Keratinocyte (primary cell): ENCODE measurements at regions not wholly inside any gene's neighbourhood (a gene's known extent, or its start where the extent isn't known, plus 50 kb on each side); places are given as distances from the start of the nearest gene placed in this dataset.

Experiments used
- EZH2 ChIP-seq: IDR thresholded peaks from one replicate; pipeline ENCODE4 v1.6.1; 2012; ENCODE audit warnings: inconsistent platforms, mild to moderate bottlenecking, low read length, moderate library complexity
- TF ChIP-seq, protein P1 (sequence below), 3 experiments: IDR thresholded peaks in 1 of 3; conservative IDR thresholded peaks in 1 of 3; optimal IDR thresholded peaks in 1 of 3; 2 replicates in 2 of 3; 3 replicates in 1 of 3; pipeline versions ENCODE3 to v1.5.1; 2011; ENCODE audit warnings: low read length in 3 of 3, mild to moderate bottlenecking in 3 of 3, moderate library complexity in 2 of 3, control low read depth in 1 of 3, inconsistent platforms in 1 of 3; ENCODE audit not compliant: insufficient read depth in 2 of 3; ENCODE audit errors: extremely low read depth in 1 of 3

DNA sequence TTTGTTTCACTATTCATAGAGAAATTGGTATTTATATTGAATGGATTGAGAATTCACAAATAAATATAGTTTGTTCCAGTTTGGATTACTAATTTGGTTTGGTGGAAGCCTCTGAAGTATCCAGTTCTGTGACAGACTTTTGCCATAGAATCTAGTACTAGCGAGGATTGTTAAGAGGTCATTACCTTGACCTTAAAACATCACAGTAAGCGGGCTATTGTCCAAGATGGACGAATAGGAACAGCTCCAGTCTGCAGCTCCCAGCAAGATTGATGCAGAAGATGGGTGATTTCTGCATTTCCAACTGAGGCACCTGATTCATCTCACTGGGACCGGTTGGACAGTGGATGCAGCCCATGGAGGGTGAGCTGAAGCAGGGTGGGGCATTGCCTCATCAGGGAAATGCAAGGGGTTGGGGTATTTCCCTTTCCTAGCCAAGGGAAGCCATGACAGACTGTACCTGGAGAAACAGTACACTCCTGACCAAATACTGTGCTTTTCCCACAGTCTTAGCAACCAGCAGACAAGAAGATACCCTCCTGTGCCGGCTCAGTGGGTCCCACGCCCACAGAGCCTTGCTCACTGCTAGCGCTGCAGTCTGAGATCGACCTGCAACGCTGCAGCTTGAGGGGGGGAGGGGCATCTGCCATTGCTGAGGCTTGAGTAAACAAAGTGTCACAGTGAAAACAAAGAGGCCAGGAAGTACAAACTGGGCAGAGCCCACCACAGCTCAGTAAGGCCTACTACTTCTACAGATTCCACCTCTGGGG lies 66.4 kb upstream of the NEDD9 start:
- TF ChIP-seq, protein P1, sequence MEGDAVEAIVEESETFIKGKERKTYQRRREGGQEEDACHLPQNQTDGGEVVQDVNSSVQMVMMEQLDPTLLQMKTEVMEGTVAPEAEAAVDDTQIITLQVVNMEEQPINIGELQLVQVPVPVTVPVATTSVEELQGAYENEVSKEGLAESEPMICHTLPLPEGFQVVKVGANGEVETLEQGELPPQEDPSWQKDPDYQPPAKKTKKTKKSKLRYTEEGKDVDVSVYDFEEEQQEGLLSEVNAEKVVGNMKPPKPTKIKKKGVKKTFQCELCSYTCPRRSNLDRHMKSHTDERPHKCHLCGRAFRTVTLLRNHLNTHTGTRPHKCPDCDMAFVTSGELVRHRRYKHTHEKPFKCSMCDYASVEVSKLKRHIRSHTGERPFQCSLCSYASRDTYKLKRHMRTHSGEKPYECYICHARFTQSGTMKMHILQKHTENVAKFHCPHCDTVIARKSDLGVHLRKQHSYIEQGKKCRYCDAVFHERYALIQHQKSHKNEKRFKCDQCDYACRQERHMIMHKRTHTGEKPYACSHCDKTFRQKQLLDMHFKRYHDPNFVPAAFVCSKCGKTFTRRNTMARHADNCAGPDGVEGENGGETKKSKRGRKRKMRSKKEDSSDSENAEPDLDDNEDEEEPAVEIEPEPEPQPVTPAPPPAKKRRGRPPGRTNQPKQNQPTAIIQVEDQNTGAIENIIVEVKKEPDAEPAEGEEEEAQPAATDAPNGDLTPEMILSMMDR (optimal IDR thresholded peaks at IDR 0.05 in 1 of 3, IDR thresholded peaks at IDR 0.05 in 1 of 3, conservative IDR thresholded peaks at IDR 0.05 in 1 of 3; ENCODE audit: extremely low read depth in 1 of 3, insufficient read depth in 2 of 3, low read length in 3 of 3) = no peak
- TF ChIP-seq EZH2 = no peak
